Adrenal gland (tissue), 5 donors: ENCODE measurements at regions not wholly inside any gene's neighbourhood (a gene's known extent, or its start where the extent isn't known, plus 50 kb on each side); places are given as distances from the start of the nearest gene placed in this dataset.

ENCODE experiments used
- CTCF ChIP-seq, 6 experiments: fragments of 450-650 bp in 4 of 6; fragments of 200-600 bp in 2 of 6; sonication (generic) in 1 of 6; IDR thresholded peaks; 1 replicate in 5 of 6; 2 replicates in 1 of 6; pipeline versions ENCODE4 v1.5.1 to v1.8.0; 2016 to 2021; ENCODE audit warnings: antibody characterized with exemption in 6 of 6, mild to moderate bottlenecking in 2 of 6, moderate library complexity in 1 of 6
- POLR2A ChIP-seq, 2 donors: fragments of 450-650 bp; IDR thresholded peaks; one replicate each; pipeline ENCODE4 v1.6.1; 2017; ENCODE audit warnings: antibody characterized with exemption in 2 of 2, mild to moderate bottlenecking in 2 of 2, moderate library complexity in 1 of 2
- donor health status: DM: no; HTN: no; CAD: no.

GRCh38 chr5:52660621-52661020, 127.1 kb upstream of the ITGA1 start:
- TF ChIP-seq CTCF (IDR thresholded peaks at IDR 0.05) (no peak), POLR2A (IDR thresholded peaks at IDR 0.05) (no peak)
